SK-N-MC (cell line): ENCODE measurements at regions not wholly inside any gene's neighbourhood (a gene's known extent, or its start where the extent isn't known, plus 50 kb on each side); places are given as distances from the start of the nearest gene placed in this dataset.

Source experiments
- EZH2 ChIP-seq: fragments of 200-600 bp; sonication (generic); IDR thresholded peaks from one replicate; pipeline ENCODE4 v1.6.1; 2017; ENCODE audit warnings: antibody characterized with exemption
- POLR2AphosphoS5 ChIP-seq: IDR thresholded peaks from 2 replicates; pipeline ENCODE4 v1.6.1; 2012; ENCODE audit warnings: mild to moderate bottlenecking, low read depth, low read length, borderline replicate concordance

DNA sequence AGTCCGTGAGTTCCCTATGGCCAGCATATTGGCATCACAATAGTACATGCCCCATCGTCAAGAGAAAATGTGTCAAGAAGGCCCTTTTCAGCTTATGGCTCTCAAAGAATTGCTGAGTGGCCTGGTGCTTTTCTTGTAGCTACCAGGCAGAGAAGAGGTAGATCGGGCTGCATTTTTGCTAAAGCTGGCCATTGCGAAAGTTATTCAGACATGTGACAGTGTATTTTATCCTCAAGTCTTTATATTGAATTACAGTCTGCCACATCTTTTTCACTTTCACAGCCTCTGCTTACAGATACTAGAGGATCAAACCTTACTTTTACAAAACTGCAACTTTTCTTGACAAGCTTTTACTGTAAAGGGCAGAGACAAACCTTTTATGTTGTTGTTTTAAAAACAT, 261.5 kb upstream of the IGFBP7 start:
- no peak for TF ChIP-seq POLR2AphosphoS5
- no peak for TF ChIP-seq EZH2
